Stimulated activated CD4-positive, alpha-beta T cell treated with anti-CD3 and anti-CD28 coated beads, TNF-alpha, amount 100 ng/mL, for 4 hours (primary cell): ENCODE measurements at regions not wholly inside any gene's neighbourhood (a gene's known extent, or its start where the extent isn't known, plus 50 kb on each side); places are given as distances from the start of the nearest gene placed in this dataset.
"Not testable (repeated sequence)": the region's sequence is repeated elsewhere in the genome, so short reads cannot be mapped to it uniquely, and the experiment has no call there.

ENCODE experiments used
- DNase-seq, 3 experiments: peaks; one replicate each; pipeline ENCODE4 v3.0.0-alpha.2; 2020; ENCODE audit warnings: low read depth in 3 of 3

DNA sequence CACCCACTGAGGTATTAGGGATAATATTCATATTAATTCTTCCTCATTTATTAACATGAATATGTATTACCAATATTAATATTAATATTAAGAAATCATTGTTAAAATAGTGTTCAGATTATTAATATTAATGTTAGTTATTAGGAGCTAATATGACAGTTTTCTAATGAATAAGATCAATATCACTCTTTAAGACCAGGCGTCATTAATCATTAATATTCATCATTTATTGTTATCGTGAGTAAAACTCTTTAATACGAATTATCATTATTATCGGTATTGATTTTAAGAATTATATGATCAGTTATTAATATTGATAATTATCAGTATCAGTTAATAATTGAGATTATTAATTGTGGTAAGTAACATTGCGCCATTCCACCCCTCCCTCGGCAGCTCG is 101.0 kb upstream of the HMX1 start:
- not testable (repeated sequence) for DNase-seq

DNA sequence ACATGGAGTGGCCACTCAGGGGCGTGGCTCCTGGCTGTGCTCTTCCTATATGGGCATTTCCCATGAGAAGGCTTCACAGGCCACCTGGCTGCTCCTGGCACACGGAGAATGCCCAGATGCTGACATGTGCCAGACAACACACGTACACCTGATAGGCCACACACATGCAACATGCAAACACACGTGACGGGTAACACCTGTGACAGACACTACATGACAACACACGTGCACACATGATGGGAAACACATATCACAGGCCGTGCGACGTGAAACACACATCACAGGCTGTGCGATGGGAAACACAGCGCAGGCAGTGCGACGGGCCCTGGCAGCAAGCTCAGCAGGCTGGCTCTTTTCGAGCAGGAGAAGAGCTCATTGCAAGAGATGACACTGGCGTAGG is 94.3 kb upstream of the HMX1 start:
- DNase-seq: not testable (repeated sequence)

DNA sequence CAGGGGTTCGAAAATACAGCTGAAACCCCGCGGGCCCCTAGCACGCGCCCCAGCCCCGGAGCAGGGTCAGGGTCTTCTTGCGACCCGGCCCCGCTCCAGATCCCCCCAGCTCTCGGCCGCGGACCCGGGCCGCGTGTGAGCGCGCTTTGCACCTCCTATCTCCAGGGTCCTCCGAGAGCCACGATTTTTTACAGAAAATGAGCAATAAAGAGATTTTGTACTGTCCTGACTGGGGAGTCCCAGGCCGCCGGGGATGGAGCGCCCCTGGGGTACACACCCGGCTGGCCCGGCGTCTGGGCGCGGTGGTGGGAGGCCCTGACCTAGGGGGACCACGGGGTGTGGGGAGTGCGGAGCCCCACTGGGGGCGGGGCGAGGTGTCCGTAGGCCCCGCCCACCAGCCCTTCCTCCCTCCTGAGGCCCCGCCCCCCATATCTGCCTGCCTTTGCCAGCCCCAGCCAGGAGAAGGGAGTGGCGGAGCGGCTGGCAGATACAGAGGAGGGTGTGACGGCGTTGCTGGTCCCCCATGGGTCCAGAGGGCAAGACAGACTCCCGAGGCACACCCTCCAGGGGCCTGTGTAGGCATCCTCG is 92.7 kb upstream of the HMX1 start:
- not testable (repeated sequence) for DNase-seq

DNA sequence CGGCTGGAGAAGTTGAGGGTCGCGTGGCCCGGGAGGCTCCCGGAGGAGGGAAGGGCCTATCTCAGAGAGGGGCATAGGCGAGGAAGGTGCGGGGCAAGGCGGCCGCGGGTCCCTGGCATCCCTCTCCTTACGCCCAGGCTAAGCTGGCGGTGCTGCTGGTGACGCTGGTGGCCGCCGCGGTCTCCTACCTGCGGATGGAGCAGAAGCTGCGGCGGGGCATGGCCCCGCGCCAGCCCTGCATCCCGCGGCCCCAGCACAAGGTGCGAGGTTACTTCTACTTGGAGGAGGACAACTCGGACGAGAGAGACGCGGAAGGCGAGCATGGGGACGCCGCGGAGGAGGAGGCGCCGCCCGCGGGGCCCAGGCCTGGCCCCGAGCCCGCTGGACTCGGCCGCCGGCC is 91.9 kb upstream of the HMX1 start:
- not testable (repeated sequence) for DNase-seq

DNA sequence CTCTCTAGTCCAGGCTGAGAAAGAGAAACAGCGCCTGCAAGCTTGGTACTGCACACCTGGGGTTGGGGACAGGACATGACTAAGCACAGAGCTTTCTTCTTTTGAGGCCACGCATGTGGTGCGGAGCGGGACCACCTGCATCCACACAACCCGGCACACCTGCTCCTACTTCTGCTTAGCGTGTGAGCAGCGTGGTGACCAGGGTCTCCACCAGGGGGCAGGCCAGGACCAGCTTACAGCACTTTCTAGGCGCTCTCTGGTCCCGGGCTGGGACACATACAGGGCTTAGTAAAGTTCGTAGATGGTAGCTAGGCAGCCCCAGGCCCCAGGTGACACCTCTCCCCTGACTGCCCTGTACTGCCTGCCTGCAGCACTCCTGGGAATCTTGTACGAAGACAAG is 89.7 kb upstream of the HMX1 start:
- DNase-seq: not testable (repeated sequence)

DNA sequence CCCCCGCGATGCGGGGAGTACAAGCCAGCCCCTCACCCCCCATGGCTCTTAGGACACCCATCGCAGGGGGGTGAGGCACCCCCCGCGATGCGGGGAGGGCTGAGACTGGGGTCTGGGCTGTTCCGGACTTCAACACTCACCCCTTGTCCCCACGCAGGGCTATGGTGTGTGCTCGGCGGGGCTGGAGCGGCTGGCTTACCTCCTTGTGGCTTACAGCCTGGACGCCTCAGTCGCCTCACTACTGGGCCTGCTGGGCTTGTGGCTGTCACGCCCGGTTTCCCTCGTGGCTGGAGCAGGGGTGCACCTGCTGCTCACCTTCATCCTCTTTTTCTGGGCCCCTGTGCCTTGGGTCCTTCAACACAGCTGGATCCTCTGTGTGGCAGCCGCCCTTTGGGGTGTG is 87.8 kb upstream of the HMX1 start:
- not testable (repeated sequence) for DNase-seq

DNA sequence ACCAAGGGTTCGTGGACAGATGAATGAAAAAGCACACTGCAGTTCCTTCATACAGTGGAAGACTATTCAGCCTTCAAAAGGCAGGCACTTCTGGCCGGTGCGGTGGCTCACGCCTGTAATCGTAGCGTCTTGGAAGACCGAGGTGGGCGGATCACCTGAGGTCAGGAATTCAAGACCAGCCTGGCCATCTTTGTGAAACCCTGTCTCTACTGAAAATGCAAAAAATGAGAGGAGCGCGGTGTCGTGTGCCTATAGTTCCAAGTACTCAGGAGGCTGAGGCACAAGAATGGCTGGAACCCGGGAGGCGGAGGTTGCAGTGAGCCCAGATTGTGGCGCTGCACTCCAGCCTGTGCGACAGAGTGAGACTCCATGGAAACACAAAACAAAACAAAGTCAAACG is 82.4 kb upstream of the HMX1 start:
- DNase-seq: not testable (repeated sequence)

DNA sequence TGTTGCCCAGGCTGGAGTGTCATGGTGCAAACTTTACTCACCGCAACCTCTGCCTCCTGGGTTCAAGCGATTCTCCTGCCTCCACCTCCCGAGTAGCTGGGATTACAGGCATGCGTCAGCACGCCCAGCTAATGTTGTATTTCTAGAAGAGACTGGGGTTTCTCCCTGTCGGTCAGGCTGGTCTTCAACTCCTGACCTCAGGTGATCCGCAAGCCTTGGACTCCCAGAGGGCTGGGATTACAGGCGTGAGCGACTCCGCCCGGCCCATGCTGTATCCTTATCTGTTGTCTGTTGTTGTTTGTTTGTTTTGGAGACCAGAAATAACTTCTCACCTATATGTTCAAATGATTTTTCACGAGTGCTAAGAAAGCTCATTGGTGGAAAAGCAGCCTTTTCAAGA is 81.2 kb upstream of the HMX1 start:
- not testable (repeated sequence) for DNase-seq

DNA sequence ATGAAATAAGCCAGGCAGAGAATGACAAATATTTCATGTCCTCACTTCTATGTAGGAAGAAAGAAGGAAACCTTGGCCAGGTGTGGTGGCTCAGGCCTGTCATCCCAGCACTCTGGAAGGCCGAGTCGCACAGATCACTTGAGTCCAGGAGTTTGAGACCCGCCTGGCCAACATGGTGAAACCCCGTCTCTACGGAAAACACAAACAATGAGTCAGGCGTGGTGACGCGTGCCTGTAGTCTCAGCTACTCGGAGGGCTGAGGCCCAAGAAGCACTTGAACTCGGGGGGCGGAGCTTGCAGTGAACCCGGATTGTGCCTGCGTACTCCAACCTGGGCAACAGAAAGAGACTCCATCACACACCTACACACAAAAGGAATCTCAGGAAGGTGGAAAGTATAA is 80.5 kb upstream of the HMX1 start:
- not testable (repeated sequence) for DNase-seq

DNA sequence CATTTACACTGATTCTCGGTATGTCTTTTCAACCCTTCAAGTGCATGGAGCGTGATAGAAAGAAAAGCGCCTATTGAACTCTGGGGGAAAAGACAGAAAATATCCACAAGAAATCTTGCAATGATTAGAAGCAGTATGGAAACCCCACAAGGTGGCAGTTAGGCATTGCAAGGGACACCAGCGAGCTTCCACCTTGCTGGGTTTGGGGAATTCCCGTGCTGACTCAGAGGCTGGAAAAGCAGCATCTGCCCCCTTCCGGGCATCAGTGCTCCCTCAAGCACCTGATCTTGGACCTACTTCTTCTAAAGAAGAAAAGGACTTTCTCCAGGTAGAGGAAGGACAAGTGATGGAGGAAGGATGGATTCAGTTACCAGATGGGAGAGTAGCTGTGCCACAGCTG is 73.9 kb upstream of the HMX1 start:
- DNase-seq: not testable (repeated sequence)

DNA sequence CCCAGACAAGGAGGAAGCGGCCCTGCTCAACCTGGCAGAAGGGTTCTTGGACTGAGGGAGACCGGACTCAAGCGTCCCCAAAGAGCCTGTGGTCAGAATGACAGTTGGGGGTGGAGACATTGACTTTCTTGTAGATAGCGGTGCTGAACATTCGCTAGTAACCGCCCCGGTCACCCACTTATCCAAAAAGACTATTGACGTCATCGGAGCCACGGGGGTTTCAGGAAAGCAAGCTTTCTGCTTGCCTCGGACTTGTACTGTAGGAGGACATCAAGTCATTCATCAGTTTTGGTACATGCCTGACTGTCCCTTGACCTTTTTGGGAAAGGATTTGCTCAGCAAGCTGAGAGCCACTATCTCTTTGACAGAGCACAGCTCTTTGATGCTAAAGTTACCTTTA is 71.7 kb upstream of the HMX1 start:
- not testable (repeated sequence) for DNase-seq

DNA sequence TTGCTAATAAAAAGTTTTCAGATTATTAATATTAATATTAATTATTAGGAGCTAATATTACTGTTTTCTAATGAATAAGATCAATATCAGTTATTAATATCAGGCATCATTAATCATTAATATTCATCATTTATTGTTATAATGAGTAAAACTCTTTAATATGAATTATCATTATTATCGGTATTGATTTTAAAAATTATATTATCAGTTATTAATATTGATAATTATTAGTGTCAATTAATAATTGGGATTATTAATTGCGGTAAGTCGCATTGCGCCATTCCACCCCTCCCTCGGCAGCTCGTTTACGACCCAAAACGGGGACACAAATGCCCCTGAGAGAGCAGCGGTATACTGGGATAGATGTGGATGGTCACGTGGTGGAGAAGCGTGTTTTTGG is 70.4 kb upstream of the HMX1 start:
- DNase-seq: not testable (repeated sequence)

DNA sequence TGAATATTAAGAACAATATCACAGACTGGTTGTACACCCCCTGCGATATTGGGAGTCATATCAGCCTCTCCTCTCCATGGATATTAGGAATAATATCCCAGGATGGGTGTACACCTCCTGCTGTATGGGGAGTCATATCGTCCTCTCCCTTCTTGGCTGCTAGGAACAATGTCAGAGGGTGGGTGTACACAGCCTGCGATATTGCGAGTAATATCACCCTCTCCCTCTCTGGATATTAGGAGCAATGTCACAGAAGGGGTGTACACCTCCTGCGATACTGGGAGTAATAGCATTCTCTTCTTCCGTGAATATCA is 69.8 kb upstream of the HMX1 start:
- DNase-seq: not testable (repeated sequence)

DNA sequence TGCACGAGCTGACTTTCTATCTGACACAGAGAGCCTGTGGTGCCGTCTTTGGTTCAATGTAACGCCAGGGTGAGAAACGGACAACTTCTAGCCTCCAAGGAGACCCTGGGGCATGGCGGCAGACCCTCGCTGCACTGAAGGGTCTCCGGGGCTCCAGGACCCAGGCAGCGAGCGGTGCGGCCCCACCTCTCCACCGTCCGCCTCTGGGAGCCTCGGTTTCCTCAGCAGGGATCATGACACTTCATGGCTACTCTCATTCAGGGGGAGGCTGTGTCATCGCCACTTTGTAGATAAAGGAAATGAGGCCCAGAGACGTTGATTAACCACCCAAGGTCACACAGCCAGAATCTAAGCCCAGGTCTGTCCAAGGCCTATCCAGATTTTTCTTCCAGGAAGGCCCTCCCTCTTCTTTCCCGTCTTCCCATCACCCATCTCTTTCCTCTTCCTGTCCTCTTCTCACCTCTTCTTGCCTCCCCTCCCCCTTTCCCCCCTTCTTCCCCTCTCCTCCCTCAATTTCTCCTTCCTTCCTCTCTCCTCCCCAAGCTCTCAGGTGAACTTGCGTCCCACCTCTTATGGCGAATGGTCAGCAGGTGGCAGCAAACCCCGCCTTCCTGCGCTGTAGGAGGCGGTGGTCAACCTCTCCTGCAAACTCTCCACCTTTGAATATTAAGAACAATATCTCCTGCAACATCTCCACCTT is 69.3 kb upstream of the HMX1 start:
- DNase-seq: no peak

DNA sequence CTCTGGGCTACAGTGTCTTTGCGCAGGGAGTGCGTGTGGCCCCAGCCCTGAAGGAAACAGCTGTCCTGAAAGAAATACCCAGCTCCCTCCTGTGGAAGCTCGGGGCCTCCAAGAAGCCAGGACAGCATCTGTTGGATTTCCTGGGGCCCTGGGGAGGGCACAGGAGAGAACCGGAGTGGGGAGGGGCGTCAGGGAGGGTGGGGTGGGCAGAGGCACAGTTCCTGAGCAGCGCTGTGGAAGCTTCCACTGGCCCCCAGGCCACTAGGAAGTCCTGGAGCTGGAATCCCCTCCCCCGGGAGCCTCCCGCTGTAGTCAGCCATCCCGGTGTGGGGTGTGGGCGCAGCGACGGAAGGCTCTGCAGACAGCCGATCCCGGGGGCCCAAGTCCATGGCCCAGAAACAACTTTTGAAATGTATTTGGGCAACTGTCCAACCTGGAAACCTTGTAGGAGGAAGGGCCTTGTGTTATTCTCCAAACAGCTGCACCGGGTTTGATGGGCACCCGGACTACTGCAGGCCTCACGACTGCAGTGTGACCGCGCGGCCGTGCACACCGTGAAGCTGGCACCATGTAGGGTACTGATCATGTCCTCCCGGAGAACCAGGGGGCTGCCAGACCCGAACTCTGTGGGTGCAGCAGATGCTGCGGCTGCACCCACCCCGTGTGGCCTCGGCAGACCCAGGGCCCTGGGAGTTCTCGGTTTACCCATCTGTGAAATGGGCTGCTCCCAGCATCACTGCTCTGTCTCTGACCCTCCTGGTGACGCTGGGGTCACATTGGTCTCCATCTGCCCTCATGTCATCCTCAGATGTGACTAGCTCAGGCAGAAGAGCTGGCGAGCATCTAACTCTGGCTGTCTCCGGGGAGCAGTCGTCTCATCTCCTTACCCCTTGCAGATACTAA is 68.5 kb upstream of the HMX1 start:
- DNase-seq: no peak

DNA sequence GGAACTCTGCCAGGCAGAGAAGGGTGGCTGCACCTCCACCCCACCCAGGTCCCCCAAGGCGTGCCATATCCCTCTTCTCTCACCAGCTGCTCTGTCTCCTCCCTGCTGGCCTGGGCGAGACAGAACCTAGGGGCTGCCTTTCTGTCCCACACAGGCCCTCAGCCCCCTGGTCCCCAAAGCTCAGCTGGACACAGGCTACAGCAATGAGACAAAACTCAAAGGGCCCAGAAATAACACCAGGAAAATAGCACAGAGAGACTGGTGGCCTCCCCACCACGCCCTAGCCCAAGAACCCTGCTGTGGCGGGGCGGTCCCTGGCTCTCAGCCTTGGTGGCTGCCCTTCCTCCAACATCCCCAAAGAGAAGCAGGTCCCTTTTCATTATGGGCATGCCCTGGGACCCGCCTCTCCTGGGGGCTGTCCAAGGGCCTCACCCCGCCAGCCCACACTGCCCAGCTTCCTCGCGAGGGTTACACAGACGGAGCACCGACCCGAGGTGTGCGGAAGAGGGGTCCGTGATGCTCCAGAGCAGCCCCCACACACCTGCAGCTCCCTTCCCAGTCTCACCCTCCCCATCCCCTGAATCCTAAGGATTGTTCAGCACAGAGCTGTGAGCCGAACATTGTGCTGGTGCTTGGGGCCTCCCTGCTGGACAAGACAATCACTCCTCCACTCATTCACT is 67.7 kb upstream of the HMX1 start:
- DNase-seq: no peak

DNA sequence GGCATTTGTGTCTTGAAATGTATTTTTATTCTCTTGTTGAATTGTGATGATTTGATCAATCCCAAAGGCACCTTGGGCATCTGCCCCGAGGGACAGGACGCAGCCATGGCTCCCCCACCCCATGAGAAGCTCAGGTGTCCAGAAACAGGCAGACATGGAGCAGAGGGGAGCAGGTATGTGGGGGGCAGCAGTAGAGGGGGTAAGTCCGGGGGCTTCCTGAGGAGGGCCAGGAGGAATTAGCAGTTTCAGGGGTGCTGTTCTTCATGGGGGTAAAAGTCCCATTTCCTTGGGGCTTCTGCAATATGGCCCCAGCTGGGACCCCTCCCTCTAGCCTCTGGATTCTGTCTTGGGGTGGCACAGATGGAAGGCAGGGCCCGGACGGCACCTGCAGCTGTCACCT is 67.0 kb upstream of the HMX1 start:
- no peak for DNase-seq

DNA sequence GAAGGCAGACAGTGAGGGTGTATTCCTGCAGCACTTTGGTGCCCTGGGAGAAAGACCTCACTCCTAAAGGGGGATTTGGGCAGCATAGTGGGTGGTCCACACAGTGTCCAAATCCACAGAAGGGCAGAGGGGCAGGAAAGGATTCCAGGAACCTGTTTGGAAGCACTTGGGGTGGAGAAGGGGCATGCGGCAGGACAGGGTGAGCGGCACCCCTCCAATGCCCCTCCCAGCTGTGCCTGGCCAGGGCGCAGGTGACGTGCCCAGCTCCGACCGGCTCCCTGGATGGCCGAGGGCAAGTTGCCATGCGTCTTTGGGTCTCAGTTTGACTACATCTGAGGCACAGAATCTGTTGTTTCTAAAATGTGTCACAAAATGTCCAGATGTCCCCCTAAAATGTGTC is 66.5 kb upstream of the HMX1 start:
- no peak for DNase-seq

DNA sequence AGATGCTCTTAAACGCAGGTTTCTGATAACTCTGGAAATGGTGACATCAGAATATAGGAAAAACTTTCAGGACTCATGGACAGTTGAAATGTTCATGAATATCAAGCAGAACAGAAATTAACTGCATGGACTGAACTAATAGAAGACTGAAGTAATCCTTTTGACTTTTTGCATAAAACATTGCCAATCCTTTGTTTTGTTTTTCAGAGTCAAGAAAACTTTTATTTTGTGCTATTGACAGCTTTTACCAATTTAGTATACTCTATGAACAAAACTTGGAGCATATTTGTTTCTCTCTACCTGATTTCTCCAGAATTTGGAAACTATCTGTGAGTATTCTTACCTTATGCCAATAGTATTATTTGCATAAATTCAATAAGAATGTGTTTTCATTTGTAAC is 61.2 kb upstream of the HMX1 start:
- DNase-seq: no peak

DNA sequence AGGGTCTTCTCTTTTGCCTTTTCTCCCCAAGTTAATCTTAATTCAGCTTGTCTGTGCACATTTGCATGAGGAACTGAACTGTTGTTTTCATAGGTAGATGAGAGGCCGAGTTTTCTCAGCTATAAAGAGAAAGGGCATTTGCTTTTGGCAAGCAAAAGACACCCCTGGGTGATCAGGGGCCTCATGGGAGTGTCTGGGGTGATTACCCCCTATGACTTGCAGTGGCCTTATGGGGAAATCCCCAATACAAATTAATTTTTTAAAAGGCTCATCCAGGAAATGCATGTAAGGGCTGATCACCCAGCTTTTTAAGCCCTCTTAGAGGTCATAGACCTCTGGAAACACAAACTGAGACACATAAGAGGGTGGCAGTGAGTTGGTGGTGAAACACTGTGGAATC is 56.4 kb upstream of the HMX1 start:
- no peak for DNase-seq

DNA sequence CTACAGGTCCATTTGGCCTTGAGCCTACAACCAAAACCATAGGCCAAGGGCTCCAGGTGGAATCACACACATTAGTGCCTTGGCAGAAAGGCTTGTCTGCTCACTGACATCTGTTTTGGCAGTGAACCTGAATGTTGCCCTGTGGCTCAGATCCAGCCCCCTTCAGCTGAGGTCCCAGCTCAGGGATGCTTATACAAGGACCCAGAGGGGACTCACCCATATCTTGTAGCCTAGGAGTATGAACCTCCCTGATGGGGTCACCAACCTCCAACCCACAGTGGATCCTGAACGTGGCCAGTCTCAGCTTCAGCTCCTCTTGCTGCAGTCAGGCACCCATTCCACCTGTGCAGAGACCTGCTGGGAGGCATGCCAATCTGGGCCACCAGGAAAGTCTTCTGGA is 50.8 kb upstream of the HMX1 start:
- no peak for DNase-seq

DNA sequence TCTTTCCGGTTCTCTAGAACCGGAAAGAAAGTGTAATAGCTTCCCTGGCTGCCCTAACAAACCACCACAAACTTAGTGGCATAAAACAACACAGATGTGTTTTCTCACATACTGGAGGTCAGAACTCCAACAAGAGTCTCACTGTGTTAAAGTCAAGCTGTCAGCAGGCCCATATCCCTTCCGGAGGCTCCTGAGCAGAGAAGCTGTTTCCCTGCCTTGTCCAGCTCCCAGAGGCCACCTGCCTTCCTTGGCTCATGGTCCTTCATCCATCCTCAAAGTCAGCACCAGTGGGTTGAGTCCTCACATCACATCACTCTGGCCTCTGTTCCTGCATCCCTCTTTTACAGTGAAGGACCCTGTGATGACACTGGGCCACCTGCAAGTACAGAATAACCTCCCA is 49.8 kb upstream of the HMX1 start:
- DNase-seq: no peak
